Loucy (cell line): ENCODE measurements at regions not wholly inside any gene's neighbourhood (a gene's known extent, or its start where the extent isn't known, plus 50 kb on each side); places are given as distances from the start of the nearest gene placed in this dataset.
"Not testable (repeated sequence)": the region's sequence is repeated elsewhere in the genome, so short reads cannot be mapped to it uniquely, and the experiment has no call there.

Source experiments
- H2AFZ ChIP-seq: fragments of 200-600 bp; sonication (generic); 2 replicates; pipeline ENCODE4 v1.6.0; 2016; ENCODE audit warnings: antibody characterized with exemption, mild to moderate bottlenecking, low read length, moderate library complexity
- H3F3A ChIP-seq: fragments of 200-600 bp; 2 replicates; pipeline ENCODE4 v1.6.0; 2016; ENCODE audit warnings: antibody characterized with exemption, low read depth, mild to moderate bottlenecking
- H3K27me3 ChIP-seq: fragments of 200-600 bp; sonication (generic); 2 replicates; pipeline ENCODE4 v1.6.1; 2014; ENCODE audit warnings: low read length, mild to moderate bottlenecking; ENCODE audit not compliant: insufficient read depth, poor library complexity, severe bottlenecking
- H3K36me3 ChIP-seq: fragments of 200-600 bp; sonication (generic); 2 replicates; pipeline ENCODE4 v1.6.1; 2016; ENCODE audit warnings: low read length; ENCODE audit not compliant: insufficient read depth
- H3K4me1 ChIP-seq: fragments of 200-600 bp; sonication (generic); 2 replicates; pipeline ENCODE4 v1.5.1; 2014; ENCODE audit warnings: low read length, mild to moderate bottlenecking; ENCODE audit not compliant: insufficient read depth, poor library complexity, severe bottlenecking
- H3K4me2 ChIP-seq: fragments of 200-600 bp; sonication (generic); 2 replicates; pipeline ENCODE4 v1.6.0; 2014; ENCODE audit warnings: antibody characterized with exemption, low read length, low read depth, mild to moderate bottlenecking; ENCODE audit not compliant: poor library complexity, severe bottlenecking
- H3K4me3 ChIP-seq: fragments of 200-600 bp; sonication (generic); 2 replicates; pipeline ENCODE4 v1.5.1; 2014; ENCODE audit warnings: low read length, mild to moderate bottlenecking, mixed read lengths; ENCODE audit not compliant: poor library complexity, severe bottlenecking
- H3K79me2 ChIP-seq: fragments of 200-600 bp; sonication (generic); 2 replicates; pipeline ENCODE4 v1.6.1; 2014; ENCODE audit warnings: low read length; ENCODE audit not compliant: insufficient read depth
- H3K9ac ChIP-seq: fragments of 200-600 bp; sonication (generic); 2 replicates; pipeline ENCODE4 v1.6.0; 2014; ENCODE audit warnings: mild to moderate bottlenecking, low read depth, low read length, moderate library complexity; ENCODE audit not compliant: poor library complexity, severe bottlenecking
- H3K9me2 ChIP-seq: fragments of 200-600 bp; sonication (generic); replicated peaks from 2 replicates; pipeline ENCODE4 v1.6.1; 2016; ENCODE audit warnings: low read depth, low read length, mixed read lengths
- H3K9me3 ChIP-seq: fragments of 200-600 bp; sonication (generic); 2 replicates; pipeline ENCODE4 v1.6.1; 2014; ENCODE audit warnings: mild to moderate bottlenecking, antibody characterized with exemption, low read length, low read depth; ENCODE audit not compliant: insufficient read depth
- H4K20me1 ChIP-seq: fragments of 200-600 bp; sonication (generic); 2 replicates; pipeline ENCODE4 v1.6.0; 2014; ENCODE audit warnings: antibody characterized with exemption, low read length, mild to moderate bottlenecking; ENCODE audit not compliant: insufficient read depth, poor library complexity, severe bottlenecking
- EZH2phosphoT487 ChIP-seq: fragments of 200-600 bp; IDR thresholded peaks from 2 replicates; pipeline ENCODE4 v1.6.1; 2018; ENCODE audit warnings: antibody characterized with exemption, mild to moderate bottlenecking, moderate library complexity, borderline replicate concordance
- TF ChIP-seq, protein P1 (sequence below): fragments of 200-600 bp; sonication (generic); conservative IDR thresholded peaks from 2 replicates; pipeline ENCODE4 v1.5.1; 2014; ENCODE audit warnings: mild to moderate bottlenecking, antibody characterized with exemption, low read length

DNA sequence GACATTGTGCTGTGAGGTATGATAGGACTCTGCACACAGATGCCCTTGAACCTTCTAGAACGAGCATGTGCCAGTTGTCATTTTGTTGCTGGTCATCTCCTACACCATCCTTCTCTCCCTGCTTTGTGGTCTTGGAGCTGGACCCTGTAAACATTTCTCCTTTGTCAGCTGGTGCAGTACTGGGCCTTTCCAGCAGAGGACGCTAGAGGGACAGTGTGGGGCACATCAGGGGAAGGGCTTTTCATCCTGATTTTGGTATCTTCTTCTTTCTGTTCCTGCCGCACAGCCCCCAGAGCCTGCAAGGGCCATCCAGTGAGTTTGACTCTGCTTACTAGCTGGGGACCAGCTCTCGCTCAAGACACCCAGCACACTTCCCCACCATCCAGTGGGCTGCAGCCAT, 484.6 kb downstream of the AACS start:
- Histone ChIP-seq H3K4me1 (no peaks in the 10 kb centered on the region), H3K9me2 (no peaks in the 10 kb centered on the region)

DNA sequence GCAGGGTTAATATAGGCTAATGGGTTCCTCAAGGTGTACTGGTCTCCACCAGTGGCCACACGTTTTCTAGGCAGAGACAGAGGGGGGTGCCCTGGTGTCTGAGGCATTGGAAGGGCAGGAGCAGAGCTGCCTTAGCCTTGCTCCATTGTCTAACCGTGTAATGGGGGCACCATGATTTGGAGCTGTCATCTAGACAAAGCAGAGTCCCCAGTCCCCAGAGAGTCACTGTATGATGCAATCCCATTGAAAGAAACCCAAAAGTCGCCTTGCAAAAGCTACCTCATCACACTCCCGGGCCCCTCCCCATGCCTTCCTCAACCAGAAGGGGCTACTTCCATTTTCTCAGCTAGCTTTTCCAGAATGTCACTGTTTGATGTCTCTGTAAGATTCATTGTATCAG, 487.1 kb downstream of the AACS start:
- Histone ChIP-seq H3K9ac (no peak overlapping the region), H3K4me1 (no peaks in the 10 kb centered on the region), H2AFZ (no peak overlapping the region), H3K4me2 (no peak overlapping the region), H3F3A (no peaks in the 10 kb centered on the region), H3K9me2 (no peaks in the 10 kb centered on the region), H3K27me3 (no peaks in the 10 kb centered on the region), H3K36me3 (no peaks in the 10 kb centered on the region), H3K79me2 (no peaks in the 10 kb centered on the region), H3K4me3 (no peak overlapping the region), H3K9me3 (no peaks in the 10 kb centered on the region), H4K20me1 (no peaks in the 10 kb centered on the region)
- no peak for TF ChIP-seq EZH2phosphoT487
- TF ChIP-seq, protein P1, sequence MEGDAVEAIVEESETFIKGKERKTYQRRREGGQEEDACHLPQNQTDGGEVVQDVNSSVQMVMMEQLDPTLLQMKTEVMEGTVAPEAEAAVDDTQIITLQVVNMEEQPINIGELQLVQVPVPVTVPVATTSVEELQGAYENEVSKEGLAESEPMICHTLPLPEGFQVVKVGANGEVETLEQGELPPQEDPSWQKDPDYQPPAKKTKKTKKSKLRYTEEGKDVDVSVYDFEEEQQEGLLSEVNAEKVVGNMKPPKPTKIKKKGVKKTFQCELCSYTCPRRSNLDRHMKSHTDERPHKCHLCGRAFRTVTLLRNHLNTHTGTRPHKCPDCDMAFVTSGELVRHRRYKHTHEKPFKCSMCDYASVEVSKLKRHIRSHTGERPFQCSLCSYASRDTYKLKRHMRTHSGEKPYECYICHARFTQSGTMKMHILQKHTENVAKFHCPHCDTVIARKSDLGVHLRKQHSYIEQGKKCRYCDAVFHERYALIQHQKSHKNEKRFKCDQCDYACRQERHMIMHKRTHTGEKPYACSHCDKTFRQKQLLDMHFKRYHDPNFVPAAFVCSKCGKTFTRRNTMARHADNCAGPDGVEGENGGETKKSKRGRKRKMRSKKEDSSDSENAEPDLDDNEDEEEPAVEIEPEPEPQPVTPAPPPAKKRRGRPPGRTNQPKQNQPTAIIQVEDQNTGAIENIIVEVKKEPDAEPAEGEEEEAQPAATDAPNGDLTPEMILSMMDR = no peak

More for the DNA sequence above, 484.6 kb downstream of the AACS start:
- Histone ChIP-seq H3K27me3 (no peaks in the 10 kb centered on the region), H4K20me1 (no peaks in the 10 kb centered on the region), H2AFZ (no peak overlapping the region), H3K4me3 (no peak overlapping the region), H3K9me3 (no peaks in the 10 kb centered on the region), H3K79me2 (no peaks in the 10 kb centered on the region), H3K4me2 (no peak overlapping the region), H3K9ac (no peak overlapping the region), H3F3A (no peaks in the 10 kb centered on the region), H3K36me3 (no peaks in the 10 kb centered on the region)
- no peak for TF ChIP-seq EZH2phosphoT487
- TF ChIP-seq, protein P1 = peak; percentile 58

DNA sequence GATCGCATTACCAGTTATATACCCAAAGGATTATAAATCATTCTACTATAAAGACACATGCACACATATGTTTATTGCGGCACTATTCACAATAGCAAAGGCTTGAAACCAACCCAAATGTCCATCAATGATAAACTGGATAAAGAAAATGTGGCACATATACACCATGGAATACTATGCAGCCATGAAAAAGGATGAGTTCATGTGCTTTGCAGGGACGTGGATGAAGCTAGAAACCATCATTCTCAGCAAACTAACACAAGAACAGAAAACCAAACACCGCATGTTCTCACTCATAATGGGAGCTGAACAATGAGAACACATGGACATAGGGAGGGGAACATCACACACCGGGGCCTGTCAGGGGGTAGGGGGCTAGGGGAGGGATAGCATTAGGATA, 495.8 kb downstream of the AACS start:
- not testable (repeated sequence) for H2AFZ ChIP-seq, H3K9me2 ChIP-seq, H3K27me3 ChIP-seq, H3K36me3 ChIP-seq, H3K4me2 ChIP-seq, H3K79me2 ChIP-seq, H3F3A ChIP-seq, H3K9me3 ChIP-seq, H4K20me1 ChIP-seq, H3K9ac ChIP-seq, H3K4me3 ChIP-seq, H3K4me1 ChIP-seq

DNA sequence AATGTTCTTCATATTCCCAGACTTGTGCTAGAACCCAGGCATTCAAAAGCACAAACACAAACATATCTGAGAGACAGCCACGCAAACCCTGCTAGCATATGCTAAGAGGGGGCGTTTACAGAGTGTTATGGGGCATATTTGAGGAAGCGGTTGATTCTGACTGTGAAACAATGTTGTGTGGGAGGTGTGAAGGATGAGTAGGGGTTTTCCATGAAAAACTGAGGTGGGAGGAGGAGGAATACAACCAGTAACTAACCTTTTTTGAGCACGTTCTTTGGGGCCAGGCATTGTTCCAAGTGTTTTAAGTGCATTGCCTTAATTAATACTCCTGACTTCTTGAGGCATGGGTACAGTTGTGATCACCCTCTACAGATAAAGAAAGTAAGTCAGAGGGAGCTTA, 499.5 kb downstream of the AACS start:
- no peak for TF ChIP-seq EZH2phosphoT487
- TF ChIP-seq, protein P1 = no peak
- Histone ChIP-seq H3K36me3 (no peaks in the 10 kb centered on the region), H3K9me2 (no peaks in the 10 kb centered on the region), H2AFZ (no peak overlapping the region), H4K20me1 (no peaks in the 10 kb centered on the region), H3K9me3 (peaks cover 3% of the 10 kb centered on the region; the same call in 1 of the 2 replicates), H3F3A (no peaks in the 10 kb centered on the region), H3K27me3 (no peaks in the 10 kb centered on the region), H3K4me3 (no peak overlapping the region), H3K79me2 (no peaks in the 10 kb centered on the region), H3K4me1 (no peaks in the 10 kb centered on the region), H3K9ac (no peak overlapping the region), H3K4me2 (no peak overlapping the region)
